ENCODE measurements at regions not wholly inside any gene's neighbourhood (a gene's known extent, or its start where the extent isn't known, plus 50 kb on each side); places are given as distances from the start of the nearest gene placed in this dataset.

DNA sequence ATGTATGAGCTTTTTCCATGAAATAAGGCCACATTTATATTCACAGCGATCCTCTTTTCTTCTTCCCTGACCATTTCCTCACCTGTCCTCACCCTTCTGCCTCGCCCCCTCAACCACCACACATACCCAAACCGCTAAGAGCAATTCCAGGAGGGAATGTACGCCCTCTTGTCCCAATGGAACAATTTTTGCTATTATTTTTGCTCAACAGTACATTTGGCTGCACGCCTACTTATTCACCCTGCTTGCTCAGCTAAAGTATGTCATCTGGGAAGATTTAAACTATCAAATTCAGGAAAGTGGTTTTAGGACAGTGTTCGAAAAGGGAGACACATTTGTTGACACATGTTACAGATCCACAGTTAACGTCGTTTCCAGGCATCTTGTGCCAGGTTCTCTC is 252.7 kb downstream of the NEBL start:
- ChIA-PET POLR2A (no interaction called here), CTCF (no interaction called here)
- Histone ChIP-seq H3K4me3 (ENCODE audit: control insufficient read depth in 1 of 7, extremely low read depth in 1 of 7, insufficient read depth in 4 of 7, low read depth in 2 of 7, low read length in 6 of 7) (no peak overlapping the region), H3K4me1 (ENCODE audit: control extremely low read depth in 1 of 4, control insufficient read depth in 4 of 4, insufficient read depth in 4 of 4, low read length in 3 of 4) (no peaks in the 10 kb centered on the region), H3K36me3 (ENCODE audit: control insufficient read depth in 4 of 4, insufficient read depth in 4 of 4, low read length in 3 of 4) (no peaks in the 10 kb centered on the region), H3K27ac (ENCODE audit: insufficient read depth in 1 of 2, low read depth in 1 of 2, low read length in 2 of 2, poor library complexity in 1 of 2, severe bottlenecking in 2 of 2) (no peak overlapping the region), H3K9me3 (ENCODE audit: control extremely low read depth in 1 of 5, control insufficient read depth in 4 of 5, insufficient read depth in 2 of 5, low read depth in 1 of 5, low read length in 4 of 5) (no peaks in the 10 kb centered on the region), H3K27me3 (replicated peaks in 2 of 5; ENCODE audit: control insufficient read depth in 4 of 5, insufficient read depth in 5 of 5, low read length in 4 of 5) (no peaks in the 10 kb centered on the region)
- DNase-seq, result no peak
- 90% methylated on average over 8 of the region's 8 CpGs for WGBS (ENCODE audit: insufficient coverage)

DNA sequence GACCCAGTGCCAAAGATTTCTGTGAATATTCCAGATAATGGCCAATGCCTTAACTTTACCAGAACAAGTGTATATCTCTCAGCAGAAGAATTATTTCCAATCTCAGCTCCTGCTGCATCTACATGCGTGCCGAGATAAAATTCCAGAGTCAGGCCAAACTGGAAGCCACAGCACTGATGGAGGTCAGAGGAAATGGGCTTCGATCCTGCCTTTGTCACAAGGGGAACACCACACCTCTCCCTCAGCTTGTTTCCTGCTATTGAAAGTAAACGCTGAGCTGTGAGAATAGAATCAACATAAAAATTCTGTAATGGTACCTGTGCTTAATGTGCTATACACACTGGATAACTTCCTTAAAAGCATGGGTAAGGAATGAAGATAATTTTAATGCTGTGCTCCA is 255.5 kb downstream of the NEBL start:
- no peak overlapping the region for H3K27ac ChIP-seq (ENCODE audit: insufficient read depth in 1 of 2, low read depth in 1 of 2, low read length in 2 of 2, poor library complexity in 1 of 2, severe bottlenecking in 2 of 2)
- no peaks in the 10 kb centered on the region for H3K4me1 ChIP-seq (ENCODE audit: control extremely low read depth in 1 of 4, control insufficient read depth in 4 of 4, insufficient read depth in 4 of 4, low read length in 3 of 4)
- ChIA-PET POLR2A (no interaction called here), CTCF (interaction anchor here (1.0 to 1.5 kb wide), 2 partner anchors 9 to 19 kb away, joined by 3 to 4 read pairs; no protein-coding TSS in a partner anchor)
- no peak overlapping the region for H3K4me3 ChIP-seq (ENCODE audit: control insufficient read depth in 1 of 7, extremely low read depth in 1 of 7, insufficient read depth in 4 of 7, low read depth in 2 of 7, low read length in 6 of 7)
- no peak for DNase-seq
- no peaks in the 10 kb centered on the region for H3K36me3 ChIP-seq (ENCODE audit: control insufficient read depth in 4 of 4, insufficient read depth in 4 of 4, low read length in 3 of 4)
- H3K9me3 ChIP-seq (ENCODE audit: control extremely low read depth in 1 of 5, control insufficient read depth in 4 of 5, insufficient read depth in 2 of 5, low read depth in 1 of 5, low read length in 4 of 5), result peaks cover 0 to under 1% (median 0%) of the 10 kb centered on the region in 5 experiments
- no peaks in the 10 kb centered on the region for H3K27me3 ChIP-seq (replicated peaks in 2 of 5; ENCODE audit: control insufficient read depth in 4 of 5, insufficient read depth in 5 of 5, low read length in 4 of 5)
- 100% methylated on average over 2 of the region's 4 CpGs for WGBS (ENCODE audit: insufficient coverage)

DNA sequence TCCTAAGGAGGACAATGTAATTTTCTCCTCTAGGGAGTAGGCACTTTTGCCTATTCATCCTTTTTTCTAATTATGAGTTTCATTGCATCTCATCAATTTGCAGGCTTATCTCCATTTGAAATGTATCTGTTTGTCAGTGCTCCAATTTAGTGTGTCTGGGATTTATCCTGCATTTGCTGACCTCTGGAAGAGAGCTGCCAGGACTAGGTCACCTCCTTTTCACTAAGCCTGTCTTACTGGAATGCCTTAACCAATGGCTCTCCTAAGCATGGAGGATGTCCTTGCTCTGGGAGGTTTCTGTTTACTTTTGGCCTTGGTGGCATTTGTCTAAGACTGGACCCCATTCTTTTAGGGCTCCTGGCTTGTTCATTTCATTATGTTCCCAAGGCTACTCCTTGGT is 261.5 kb downstream of the NEBL start:
- CTCF ChIA-PET, result interaction anchor here (0.8 kb wide), 1 partner anchor 12 kb away, joined by 3 read pairs; no protein-coding TSS in a partner anchor
- Histone ChIP-seq H3K36me3 (ENCODE audit: control insufficient read depth in 4 of 4, insufficient read depth in 4 of 4, low read length in 3 of 4) (no peaks in the 10 kb centered on the region), H3K4me1 (ENCODE audit: control extremely low read depth in 1 of 4, control insufficient read depth in 4 of 4, insufficient read depth in 4 of 4, low read length in 3 of 4) (no peaks in the 10 kb centered on the region), H3K27ac (ENCODE audit: insufficient read depth in 1 of 2, low read depth in 1 of 2, low read length in 2 of 2, poor library complexity in 1 of 2, severe bottlenecking in 2 of 2) (no peak overlapping the region), H3K9me3 (ENCODE audit: control extremely low read depth in 1 of 5, control insufficient read depth in 4 of 5, insufficient read depth in 2 of 5, low read depth in 1 of 5, low read length in 4 of 5) (peaks cover 0 to 3% (median 0%) of the 10 kb centered on the region in 5 experiments), H3K4me3 (ENCODE audit: control insufficient read depth in 1 of 7, extremely low read depth in 1 of 7, insufficient read depth in 4 of 7, low read depth in 2 of 7, low read length in 6 of 7) (no peak overlapping the region), H3K27me3 (replicated peaks in 2 of 5; ENCODE audit: control insufficient read depth in 4 of 5, insufficient read depth in 5 of 5, low read length in 4 of 5) (no peaks in the 10 kb centered on the region)
- DNase-seq, result no peak
- POLR2A ChIA-PET, result no interaction called here

DNA sequence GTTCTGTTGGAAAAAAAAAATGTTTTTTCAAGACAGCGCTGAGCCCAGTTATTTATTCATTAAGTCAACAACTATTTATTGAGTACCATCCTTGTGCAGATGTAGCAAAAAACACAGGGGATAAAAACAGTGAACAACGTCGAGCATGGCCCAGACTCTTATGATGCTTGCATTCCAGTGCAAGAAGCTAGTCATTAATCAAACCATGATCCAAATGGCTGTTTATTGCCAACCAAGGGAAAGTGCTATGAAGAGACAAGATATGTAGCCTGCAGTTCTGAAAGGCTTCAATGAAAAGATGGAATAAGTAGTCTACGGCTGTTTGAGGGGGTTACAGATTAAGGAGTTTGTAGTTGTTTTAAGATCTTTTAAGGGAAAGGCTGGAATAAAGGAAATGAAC is 262.3 kb downstream of the NEBL start:
- Histone ChIP-seq H3K27ac (ENCODE audit: insufficient read depth in 1 of 2, low read depth in 1 of 2, low read length in 2 of 2, poor library complexity in 1 of 2, severe bottlenecking in 2 of 2) (no peak overlapping the region), H3K9me3 (ENCODE audit: control extremely low read depth in 1 of 5, control insufficient read depth in 4 of 5, insufficient read depth in 2 of 5, low read depth in 1 of 5, low read length in 4 of 5) (peaks cover 0 to 3% (median 0%) of the 10 kb centered on the region in 5 experiments), H3K4me1 (ENCODE audit: control extremely low read depth in 1 of 4, control insufficient read depth in 4 of 4, insufficient read depth in 4 of 4, low read length in 3 of 4) (no peaks in the 10 kb centered on the region), H3K4me3 (ENCODE audit: control insufficient read depth in 1 of 7, extremely low read depth in 1 of 7, insufficient read depth in 4 of 7, low read depth in 2 of 7, low read length in 6 of 7) (no peak overlapping the region), H3K27me3 (replicated peaks in 2 of 5; ENCODE audit: control insufficient read depth in 4 of 5, insufficient read depth in 5 of 5, low read length in 4 of 5) (no peaks in the 10 kb centered on the region), H3K36me3 (ENCODE audit: control insufficient read depth in 4 of 4, insufficient read depth in 4 of 4, low read length in 3 of 4) (no peaks in the 10 kb centered on the region)
- WGBS (ENCODE audit: insufficient coverage), result 100% methylated on average over 1 of the region's 4 CpGs
- ChIA-PET POLR2A (no interaction called here), CTCF (no interaction called here)
- DNase-seq, result no peak

DNA sequence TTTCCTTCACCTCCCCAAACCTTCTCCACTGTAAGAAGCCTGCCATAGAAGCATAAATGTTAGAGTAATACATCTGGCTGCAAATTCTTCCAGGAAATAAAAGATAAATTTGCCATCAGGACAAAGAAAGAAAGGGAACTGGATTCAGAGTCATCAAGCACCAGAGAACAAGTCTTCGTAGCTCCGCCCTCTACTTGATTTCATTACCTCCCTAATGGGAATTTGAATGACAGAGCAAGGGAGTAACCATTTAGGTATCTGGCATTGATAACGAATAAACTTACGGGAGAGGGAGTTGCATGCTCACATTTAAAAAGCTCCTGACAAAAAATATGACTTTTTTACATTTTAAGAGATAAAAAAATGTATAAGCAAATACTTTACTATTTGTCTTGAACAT is 263.4 kb downstream of the NEBL start:
- CTCF ChIA-PET, result no interaction called here
- Histone ChIP-seq H3K27ac (ENCODE audit: insufficient read depth in 1 of 2, low read depth in 1 of 2, low read length in 2 of 2, poor library complexity in 1 of 2, severe bottlenecking in 2 of 2) (no peak overlapping the region), H3K4me1 (ENCODE audit: control extremely low read depth in 1 of 4, control insufficient read depth in 4 of 4, insufficient read depth in 4 of 4, low read length in 3 of 4) (no peaks in the 10 kb centered on the region), H3K4me3 (ENCODE audit: control insufficient read depth in 1 of 7, extremely low read depth in 1 of 7, insufficient read depth in 4 of 7, low read depth in 2 of 7, low read length in 6 of 7) (no peak overlapping the region), H3K36me3 (ENCODE audit: control insufficient read depth in 4 of 4, insufficient read depth in 4 of 4, low read length in 3 of 4) (no peaks in the 10 kb centered on the region), H3K27me3 (replicated peaks in 2 of 5; ENCODE audit: control insufficient read depth in 4 of 5, insufficient read depth in 5 of 5, low read length in 4 of 5) (no peaks in the 10 kb centered on the region), H3K9me3 (ENCODE audit: control extremely low read depth in 1 of 5, control insufficient read depth in 4 of 5, insufficient read depth in 2 of 5, low read depth in 1 of 5, low read length in 4 of 5) (peaks cover 0 to 3% (median 0%) of the 10 kb centered on the region in 5 experiments)
- WGBS (ENCODE audit: insufficient coverage), result 100% methylated on average over 2 of the region's 4 CpGs
- POLR2A ChIA-PET, result no interaction called here
- DNase-seq, result no peak

DNA sequence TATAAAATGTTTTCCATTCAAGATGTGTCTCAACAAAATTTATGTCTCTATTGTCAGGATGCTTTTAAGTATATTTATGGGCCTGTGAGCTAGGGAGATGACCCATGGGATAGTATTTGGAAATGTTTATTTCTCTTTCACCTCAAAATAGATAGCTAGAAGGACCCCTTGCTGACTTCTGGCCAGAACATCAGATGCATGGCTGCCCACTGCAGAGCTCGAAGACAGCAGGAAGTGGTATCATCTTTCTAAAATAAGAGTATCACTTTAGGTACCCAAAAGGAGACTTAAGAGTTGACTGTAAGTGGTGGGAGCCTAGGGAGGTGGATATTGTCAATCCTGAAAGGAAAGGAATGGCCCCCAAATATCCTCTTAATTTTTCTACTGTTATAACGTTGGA is 264.4 kb downstream of the NEBL start:
- ChIA-PET POLR2A (no interaction called here), CTCF (interaction anchor here (0.5 to 0.9 kb wide), 2 partner anchors 9 to 33 kb away, joined by 3 to 4 read pairs; no protein-coding TSS in a partner anchor)
- Histone ChIP-seq H3K27ac (ENCODE audit: insufficient read depth in 1 of 2, low read depth in 1 of 2, low read length in 2 of 2, poor library complexity in 1 of 2, severe bottlenecking in 2 of 2) (no peak overlapping the region), H3K36me3 (ENCODE audit: control insufficient read depth in 4 of 4, insufficient read depth in 4 of 4, low read length in 3 of 4) (no peaks in the 10 kb centered on the region), H3K4me3 (ENCODE audit: control insufficient read depth in 1 of 7, extremely low read depth in 1 of 7, insufficient read depth in 4 of 7, low read depth in 2 of 7, low read length in 6 of 7) (no peak overlapping the region), H3K27me3 (replicated peaks in 2 of 5; ENCODE audit: control insufficient read depth in 4 of 5, insufficient read depth in 5 of 5, low read length in 4 of 5) (no peaks in the 10 kb centered on the region), H3K9me3 (ENCODE audit: control extremely low read depth in 1 of 5, control insufficient read depth in 4 of 5, insufficient read depth in 2 of 5, low read depth in 1 of 5, low read length in 4 of 5) (peaks cover 0 to 3% (median 0%) of the 10 kb centered on the region in 5 experiments), H3K4me1 (ENCODE audit: control extremely low read depth in 1 of 4, control insufficient read depth in 4 of 4, insufficient read depth in 4 of 4, low read length in 3 of 4) (no peaks in the 10 kb centered on the region)
- 93% methylated on average over 2 of the region's 2 CpGs for WGBS (ENCODE audit: insufficient coverage)
- DNase-seq, result no peak

DNA sequence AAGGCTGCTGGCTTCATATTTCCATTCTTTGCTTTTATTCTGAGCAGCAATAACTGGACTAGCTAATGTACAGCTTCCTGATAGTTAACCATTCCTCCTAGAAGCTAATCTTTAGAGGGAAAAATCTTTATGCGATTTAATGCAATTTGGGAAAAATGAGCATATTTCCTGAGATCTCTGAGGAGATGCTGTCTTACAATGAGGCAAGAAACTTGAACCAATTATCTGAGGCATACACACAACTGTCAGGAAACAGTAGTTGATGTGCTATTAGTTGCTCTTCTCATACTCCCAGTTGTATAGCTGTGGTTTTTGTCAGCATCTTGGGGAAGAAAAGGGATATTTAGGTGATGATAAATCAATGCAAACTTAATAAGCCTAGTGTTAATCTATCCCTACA is 265.9 kb downstream of the NEBL start:
- ChIA-PET CTCF (no interaction called here), POLR2A (no interaction called here)
- Histone ChIP-seq H3K4me1 (ENCODE audit: control extremely low read depth in 1 of 4, control insufficient read depth in 4 of 4, insufficient read depth in 4 of 4, low read length in 3 of 4) (no peaks in the 10 kb centered on the region), H3K9me3 (ENCODE audit: control extremely low read depth in 1 of 5, control insufficient read depth in 4 of 5, insufficient read depth in 2 of 5, low read depth in 1 of 5, low read length in 4 of 5) (no peaks in the 10 kb centered on the region), H3K27ac (ENCODE audit: insufficient read depth in 1 of 2, low read depth in 1 of 2, low read length in 2 of 2, poor library complexity in 1 of 2, severe bottlenecking in 2 of 2) (no peak overlapping the region), H3K36me3 (ENCODE audit: control insufficient read depth in 4 of 4, insufficient read depth in 4 of 4, low read length in 3 of 4) (no peaks in the 10 kb centered on the region), H3K4me3 (ENCODE audit: control insufficient read depth in 1 of 7, extremely low read depth in 1 of 7, insufficient read depth in 4 of 7, low read depth in 2 of 7, low read length in 6 of 7) (no peak overlapping the region), H3K27me3 (replicated peaks in 2 of 5; ENCODE audit: control insufficient read depth in 4 of 5, insufficient read depth in 5 of 5, low read length in 4 of 5) (no peaks in the 10 kb centered on the region)
- WGBS (ENCODE audit: insufficient coverage), result 100% methylated on average over 1 of the region's 1 CpG
- no peak for DNase-seq
